Sigmoid colon (tissue), 3 donors: ENCODE measurements at regions not wholly inside any gene's neighbourhood (a gene's known extent, or its start where the extent isn't known, plus 50 kb on each side); places are given as distances from the start of the nearest gene placed in this dataset.

Experiments used
- POLR2A ChIP-seq, 2 donors: fragments of 450-650 bp; IDR thresholded peaks; one replicate each; pipeline ENCODE4 v1.6.1; 2016; ENCODE audit warnings: antibody characterized with exemption in 2 of 2, mild to moderate bottlenecking in 2 of 2, moderate library complexity in 2 of 2
- TF ChIP-seq, protein P1 (sequence below), 4 experiments: fragments of 450-650 bp in 3 of 4; fragments of 200-600 bp in 1 of 4; IDR thresholded peaks; one replicate each; pipeline ENCODE4 v1.5.1; 2016 to 2019; ENCODE audit warnings: antibody characterized with exemption in 4 of 4, mild to moderate bottlenecking in 3 of 4, moderate library complexity in 2 of 4

DNA sequence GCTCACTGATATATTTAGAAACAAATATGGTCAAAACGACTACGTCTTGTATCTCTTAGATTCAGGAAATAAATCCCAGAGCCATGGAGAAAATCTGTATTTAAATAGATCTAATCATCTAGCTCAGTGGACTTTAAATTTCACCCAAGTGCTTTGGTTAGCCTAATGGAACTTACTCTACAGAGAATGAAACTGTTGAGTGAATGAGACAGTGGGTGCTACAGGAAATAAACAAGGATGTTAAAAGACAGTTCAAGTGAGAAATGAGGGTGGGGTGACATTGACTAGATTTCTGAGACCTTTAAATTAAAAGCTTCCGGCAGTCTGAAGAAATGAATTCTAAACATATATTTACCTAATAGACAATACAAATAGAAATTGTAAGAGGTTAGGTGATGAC lies 2197.0 kb downstream of the ARAP2 start:
- TF ChIP-seq, protein P1, sequence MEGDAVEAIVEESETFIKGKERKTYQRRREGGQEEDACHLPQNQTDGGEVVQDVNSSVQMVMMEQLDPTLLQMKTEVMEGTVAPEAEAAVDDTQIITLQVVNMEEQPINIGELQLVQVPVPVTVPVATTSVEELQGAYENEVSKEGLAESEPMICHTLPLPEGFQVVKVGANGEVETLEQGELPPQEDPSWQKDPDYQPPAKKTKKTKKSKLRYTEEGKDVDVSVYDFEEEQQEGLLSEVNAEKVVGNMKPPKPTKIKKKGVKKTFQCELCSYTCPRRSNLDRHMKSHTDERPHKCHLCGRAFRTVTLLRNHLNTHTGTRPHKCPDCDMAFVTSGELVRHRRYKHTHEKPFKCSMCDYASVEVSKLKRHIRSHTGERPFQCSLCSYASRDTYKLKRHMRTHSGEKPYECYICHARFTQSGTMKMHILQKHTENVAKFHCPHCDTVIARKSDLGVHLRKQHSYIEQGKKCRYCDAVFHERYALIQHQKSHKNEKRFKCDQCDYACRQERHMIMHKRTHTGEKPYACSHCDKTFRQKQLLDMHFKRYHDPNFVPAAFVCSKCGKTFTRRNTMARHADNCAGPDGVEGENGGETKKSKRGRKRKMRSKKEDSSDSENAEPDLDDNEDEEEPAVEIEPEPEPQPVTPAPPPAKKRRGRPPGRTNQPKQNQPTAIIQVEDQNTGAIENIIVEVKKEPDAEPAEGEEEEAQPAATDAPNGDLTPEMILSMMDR (IDR thresholded peaks at IDR 0.05): no peak
- TF ChIP-seq POLR2A (IDR thresholded peaks at IDR 0.05): no peak
